OCI-LY1 (cell line): ENCODE measurements at regions not wholly inside any gene's neighbourhood (a gene's known extent, or its start where the extent isn't known, plus 50 kb on each side); places are given as distances from the start of the nearest gene placed in this dataset.

Source experiments
- H2AFZ ChIP-seq: fragments of 200-600 bp; sonication (generic), shearing (Covaris generic); 2 replicates; pipeline ENCODE4 v1.6.0; 2014; ENCODE audit warnings: antibody characterized with exemption, mild to moderate bottlenecking, low read length
- H3F3A ChIP-seq: fragments of 200-600 bp; sonication (generic), shearing (Covaris generic); 2 replicates; pipeline ENCODE4 v1.6.0; 2014; ENCODE audit warnings: mild to moderate bottlenecking, antibody characterized with exemption, low read length, moderate library complexity; ENCODE audit not compliant: insufficient read depth
- H3K27ac ChIP-seq: fragments of 200-600 bp; sonication (generic); 2 replicates; pipeline ENCODE4 v1.5.1; 2014; ENCODE audit warnings: low read length, mixed run types, mild to moderate bottlenecking, low read depth; ENCODE audit not compliant: poor library complexity, severe bottlenecking
- H3K27me3 ChIP-seq: fragments of 200-600 bp; sonication (generic); 2 replicates; pipeline ENCODE4 v1.6.0; 2014; ENCODE audit warnings: antibody characterized with exemption, mild to moderate bottlenecking, low read length, moderate library complexity; ENCODE audit not compliant: insufficient read depth
- H3K36me3 ChIP-seq: fragments of 200-600 bp; sonication (generic); 2 replicates; pipeline ENCODE4 v1.6.1; 2014; ENCODE audit warnings: mild to moderate bottlenecking, antibody characterized with exemption, low read length, moderate library complexity, mixed read lengths; ENCODE audit not compliant: insufficient read depth
- H3K4me1 ChIP-seq: fragments of 200-600 bp; sonication (generic); 2 replicates; pipeline ENCODE4 v1.5.1; 2014; ENCODE audit warnings: mild to moderate bottlenecking, low read length, moderate library complexity; ENCODE audit not compliant: insufficient read depth, severe bottlenecking
- H3K4me2 ChIP-seq: fragments of 200-600 bp; sonication (generic), shearing (Covaris generic); 2 replicates; pipeline ENCODE4 v1.6.1; 2014; ENCODE audit warnings: low read length
- H3K4me3 ChIP-seq: fragments of 200-600 bp; sonication (generic); 2 replicates; pipeline ENCODE4 v1.5.1; 2014; ENCODE audit warnings: low read length, low read depth, mild to moderate bottlenecking, mixed read lengths; ENCODE audit not compliant: poor library complexity, severe bottlenecking
- H3K79me2 ChIP-seq: fragments of 200-600 bp; shearing (Covaris generic); 2 replicates; pipeline ENCODE4 v1.6.1; 2016; ENCODE audit warnings: mixed run types, low read length, mixed read lengths; ENCODE audit not compliant: insufficient read depth
- H3K9ac ChIP-seq: fragments of 200-600 bp; sonication (generic), shearing (Covaris generic); 2 replicates; pipeline ENCODE4 v1.6.1; 2014; ENCODE audit warnings: mild to moderate bottlenecking, low read length, mixed read lengths
- H3K9me2 ChIP-seq: fragments of 200-600 bp; sonication (generic), shearing (Covaris generic); 2 replicates; pipeline ENCODE4 v1.6.1; 2014; ENCODE audit warnings: low read depth, mild to moderate bottlenecking, low read length, mixed read lengths
- H3K9me3 ChIP-seq: fragments of 200-600 bp; shearing (Covaris generic); 2 replicates; pipeline ENCODE4 v1.6.1; 2014; ENCODE audit warnings: low read length, mixed read lengths
- H4K20me1 ChIP-seq: fragments of 200-600 bp; sonication (generic), shearing (Covaris generic); 2 replicates; pipeline ENCODE4 v1.6.0; 2016; ENCODE audit warnings: mild to moderate bottlenecking, low read length; ENCODE audit not compliant: insufficient read depth
- CTCF ChIP-seq: fragments of 200-600 bp; sonication (generic), shearing (Covaris generic); IDR thresholded peaks from 2 replicates; pipeline ENCODE4 v1.5.1; 2017; ENCODE audit warnings: mild to moderate bottlenecking, antibody characterized with exemption, low read length, moderate library complexity, mixed read lengths
- EZH2 ChIP-seq: fragments of 200-600 bp; sonication (generic), shearing (Covaris generic); IDR thresholded peaks from 2 replicates; pipeline ENCODE4 v1.8.0; 2017; ENCODE audit warnings: borderline replicate concordance, mixed run types, mild to moderate bottlenecking, antibody characterized with exemption, low read length, moderate library complexity, mixed read lengths

- no peak overlapping the region for H2AFZ ChIP-seq
- no peaks in the 10 kb centered on the region for H3K27me3 ChIP-seq
- no peak overlapping the region for H3K27ac ChIP-seq
- H4K20me1 ChIP-seq: no peaks in the 10 kb centered on the region
- H3K36me3 ChIP-seq: no peaks in the 10 kb centered on the region
- H3K79me2 ChIP-seq: no peaks in the 10 kb centered on the region
- no peaks in the 10 kb centered on the region for H3K4me1 ChIP-seq
- no peaks in the 10 kb centered on the region for H3K9me2 ChIP-seq
- no peaks in the 10 kb centered on the region for H3F3A ChIP-seq
- TF ChIP-seq CTCF: no peak
- no peak for TF ChIP-seq EZH2
- no peaks in the 10 kb centered on the region for H3K9me3 ChIP-seq
- H3K9ac ChIP-seq: no peak overlapping the region
- no peak overlapping the region for H3K4me3 ChIP-seq
- H3K4me2 ChIP-seq: no peak overlapping the region
Observed at GRCh38 chr17:72528683-72529082, 407.9 kb downstream of the SOX9 start.

- Histone ChIP-seq H2AFZ (no peak overlapping the region), H3K4me1 (no peaks in the 10 kb centered on the region)
- TF ChIP-seq EZH2 (no peak), CTCF (no peak)
Observed at GRCh38 chr17:72529386-72529785, 408.6 kb downstream of the SOX9 start.

GRCh38 chr17:72530454-72530853 lies 409.6 kb downstream of the SOX9 start:
- Histone ChIP-seq H3K4me3 (no peak overlapping the region), H3K9me2 (no peaks in the 10 kb centered on the region), H3K9ac (no peak overlapping the region), H4K20me1 (no peaks in the 10 kb centered on the region), H3K36me3 (no peaks in the 10 kb centered on the region), H3K79me2 (no peaks in the 10 kb centered on the region), H3K4me1 (no peaks in the 10 kb centered on the region), H3K27ac (no peak overlapping the region), H3K9me3 (no peaks in the 10 kb centered on the region), H3F3A (no peaks in the 10 kb centered on the region), H2AFZ (no peak overlapping the region), H3K4me2 (no peak overlapping the region), H3K27me3 (no peaks in the 10 kb centered on the region)
- no peak for TF ChIP-seq EZH2
- no peak for TF ChIP-seq CTCF

More at GRCh38 chr17:72529386-72529785, 408.6 kb downstream of the SOX9 start:
- Histone ChIP-seq H3K36me3 (no peaks in the 10 kb centered on the region), H3K4me3 (no peak overlapping the region), H3K27ac (no peak overlapping the region), H3K4me2 (no peak overlapping the region), H3K79me2 (no peaks in the 10 kb centered on the region), H3K9me3 (no peaks in the 10 kb centered on the region), H3F3A (no peaks in the 10 kb centered on the region), H3K9ac (no peak overlapping the region), H3K9me2 (no peaks in the 10 kb centered on the region), H3K27me3 (no peaks in the 10 kb centered on the region), H4K20me1 (no peaks in the 10 kb centered on the region)
